AG04450 (cell line): ENCODE measurements at regions not wholly inside any gene's neighbourhood (a gene's known extent, or its start where the extent isn't known, plus 50 kb on each side); places are given as distances from the start of the nearest gene placed in this dataset.
A peak's percentile ranks its signal among the peaks of the same experiment; 100 is the strongest.

Experiments
- CTCF ChIA-PET: fragments of 300-600, 350-600 bp; formaldehyde crosslinking; extraction: SDS; loops from one replicate; lab custom pipeline; 2022; ENCODE audit warnings: antibody characterized with exemption, inconsistent platforms; lab: Charles Lee
- POLR2A ChIA-PET: fragments of 350-600 bp; formaldehyde crosslinking; extraction: SDS; loops from one replicate; lab custom pipeline; 2021; ENCODE audit warnings: antibody characterized with exemption, inconsistent platforms; lab: Yijun Ruan, JAX
- DNase-seq: peaks from one replicate; pipeline ENCODE4 v3.0.0-alpha.2; 2011; ENCODE audit warnings: low read depth, low spot score
- H3K27ac ChIP-seq: one replicate; pipeline ENCODE4 v1.5.1; 2012; ENCODE audit warnings: low read depth, low read length, control low read depth
- H3K27me3 ChIP-seq: one replicate; pipeline ENCODE4 v1.6.0; 2012; ENCODE audit warnings: low read length; ENCODE audit not compliant: control insufficient read depth, insufficient read depth
- H3K4me3 ChIP-seq: 2 replicates; pipeline ENCODE4 v1.5.1; 2011; ENCODE audit warnings: mild to moderate bottlenecking, low read depth, low read length, control low read depth
- H3K9me3 ChIP-seq: 2 replicates; pipeline ENCODE4 v1.5.1; 2012; ENCODE audit warnings: low read length; ENCODE audit not compliant: control insufficient read depth, insufficient read depth
- CTCF ChIP-seq: IDR thresholded peaks from 2 replicates; pipeline ENCODE4 v1.5.1; 2011; ENCODE audit warnings: low read depth, low read length, control low read depth, inconsistent platforms

DNA sequence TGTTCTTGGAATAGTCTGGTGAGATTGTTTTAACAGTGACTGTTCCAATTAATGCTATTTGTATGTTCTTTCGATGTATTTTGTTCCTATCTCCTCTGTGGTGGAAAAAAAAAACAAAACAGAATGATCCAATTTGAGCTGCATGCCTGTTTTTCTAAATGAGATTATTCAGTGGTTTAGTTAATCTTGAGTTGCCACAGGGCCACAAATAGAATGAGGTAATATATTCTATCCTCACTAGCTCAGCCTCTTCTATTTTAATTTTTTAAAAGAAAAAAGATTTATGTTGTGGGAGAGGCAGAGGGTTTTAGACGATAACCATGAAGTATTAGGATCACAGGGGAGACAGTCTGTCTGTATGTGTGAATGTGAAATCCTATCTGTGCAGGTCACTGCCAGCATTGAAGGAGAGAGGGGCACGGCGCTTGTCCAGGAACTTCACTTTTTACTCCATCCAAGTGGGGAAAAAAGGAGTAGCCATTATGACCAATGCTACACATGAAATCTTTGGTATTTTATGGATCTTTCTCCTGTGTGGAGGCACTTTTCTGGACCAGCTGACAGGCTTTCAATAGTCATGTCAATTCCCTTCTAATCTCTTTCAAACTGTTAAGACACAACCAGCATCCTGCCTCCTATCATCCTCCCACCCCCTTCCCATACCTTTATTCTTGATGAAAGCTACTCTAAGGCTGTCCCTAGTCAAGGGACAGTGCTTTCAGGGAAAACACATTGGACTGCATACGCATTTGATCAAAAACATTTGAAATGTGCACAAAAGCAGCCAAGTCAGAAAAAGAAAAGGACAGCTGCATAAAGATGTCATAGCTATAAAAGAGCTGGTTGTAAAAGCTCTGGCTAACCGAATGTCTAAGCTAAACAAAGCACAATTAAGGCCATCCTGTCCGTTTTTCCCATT lies 1063.8 kb upstream of the INTU start:
- H3K27ac ChIP-seq, result no peak overlapping the region
- H3K27me3 ChIP-seq, result no peaks in the 10 kb centered on the region
- no peak overlapping the region for H3K4me3 ChIP-seq
- DNase-seq, result no peak
- no peak for TF ChIP-seq CTCF
- POLR2A ChIA-PET, result no interaction called here
- CTCF ChIA-PET, result interaction anchor here (0.5 kb wide), 1 partner anchor 638 kb away, joined by 3 read pairs; no protein-coding TSS in a partner anchor
- no peaks in the 10 kb centered on the region for H3K9me3 ChIP-seq

DNA sequence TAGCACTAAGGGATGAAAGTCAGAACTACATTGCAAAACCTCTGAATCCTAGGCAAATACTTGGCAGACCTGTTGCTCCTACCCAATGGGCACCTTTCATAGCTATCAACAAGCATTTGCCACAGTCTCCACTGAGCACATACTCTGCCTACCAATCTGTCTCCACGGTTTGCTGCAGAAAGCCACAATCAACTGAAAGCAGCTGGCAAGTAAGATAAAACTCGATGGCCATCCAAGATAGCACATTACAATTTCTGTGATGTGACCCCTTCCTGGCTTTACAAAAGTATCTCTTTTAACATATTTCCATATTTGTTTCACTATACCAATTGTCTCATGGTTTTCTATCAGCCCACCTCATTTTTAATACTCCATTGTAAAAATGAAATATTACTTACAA lies 1060.5 kb upstream of the INTU start:
- no peak for TF ChIP-seq CTCF
- no peak for DNase-seq
- no peaks in the 10 kb centered on the region for H3K27me3 ChIP-seq
- ChIA-PET POLR2A (no interaction called here), CTCF (no interaction called here)
- H3K27ac ChIP-seq, result no peak overlapping the region
- H3K9me3 ChIP-seq, result no peaks in the 10 kb centered on the region
- no peak overlapping the region for H3K4me3 ChIP-seq

DNA sequence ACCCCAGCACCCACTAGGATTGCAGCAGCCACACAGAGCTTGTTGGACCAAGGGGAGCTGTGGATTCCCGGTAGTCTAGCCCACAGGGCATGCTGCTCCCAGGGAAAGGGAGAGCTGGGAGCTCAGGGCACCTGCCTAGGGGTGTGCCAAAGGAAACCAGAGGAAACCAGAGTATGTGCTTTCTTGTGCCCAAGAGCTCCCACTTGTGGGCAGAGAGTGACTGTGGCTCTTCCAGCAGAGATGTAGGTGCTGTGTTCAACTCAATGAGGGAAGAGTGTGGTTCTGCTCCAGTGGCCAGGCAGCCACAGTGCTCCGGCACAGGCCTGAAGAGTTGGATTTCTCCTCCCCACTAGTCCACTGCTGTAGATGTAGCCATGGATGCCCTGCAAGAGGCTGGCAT lies 1050.0 kb upstream of the INTU start:
- Histone ChIP-seq H3K9me3 (peaks cover 3% of the 10 kb centered on the region; the same call in 1 of the 2 replicates), H3K27me3 (no peaks in the 10 kb centered on the region), H3K27ac (no peak overlapping the region), H3K4me3 (no peak overlapping the region)
- DNase-seq, result no peak
- ChIA-PET CTCF (interaction anchor here (0.7 to 2.6 kb wide), 7 partner anchors 14 to 1270 kb away, joined by 3 to 8 read pairs (median 4); no protein-coding TSS in a partner anchor), POLR2A (no interaction called here)
- peak; percentile 32; the same call in 1 of the 2 replicates for TF ChIP-seq CTCF

DNA sequence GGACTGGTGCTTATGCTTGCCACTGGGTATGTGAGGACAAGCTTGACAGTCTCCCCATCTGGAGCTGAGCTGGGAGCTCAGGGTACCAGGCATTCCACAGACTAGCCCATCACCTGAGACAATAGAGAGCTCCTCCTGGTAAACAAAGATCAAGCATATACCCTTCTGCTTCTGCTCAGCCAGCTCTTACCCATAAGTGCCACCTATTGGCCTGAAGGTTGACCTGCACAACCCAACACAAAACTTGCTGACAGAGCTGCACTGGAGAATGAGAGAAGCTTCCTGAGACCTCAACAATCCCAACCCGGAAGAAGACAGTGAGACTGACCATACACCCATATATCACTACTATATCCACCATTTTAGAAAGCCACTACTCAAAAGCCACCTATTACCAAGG lies 1049.2 kb upstream of the INTU start:
- Histone ChIP-seq H3K4me3 (no peak overlapping the region), H3K9me3 (peaks cover 3% of the 10 kb centered on the region; the same call in 1 of the 2 replicates), H3K27ac (no peak overlapping the region), H3K27me3 (no peaks in the 10 kb centered on the region)
- no peak for DNase-seq
- CTCF ChIA-PET, result interaction anchor here (0.6 to 2.6 kb wide), 13 partner anchors 9 to 1300 kb away, joined by 3 to 8 read pairs (median 3); no protein-coding TSS in a partner anchor
- POLR2A ChIA-PET, result no interaction called here
- TF ChIP-seq CTCF, result peak; percentile 48; the same call in 1 of the 2 replicates

- DNase-seq, result no peak
These were observed 1041.2 kb upstream of the INTU start for GRCh38 chr4:126591583-126591982.

More at GRCh38 chr4:126591583-126591982, 1041.2 kb upstream of the INTU start:
- Histone ChIP-seq H3K9me3 (peaks cover 3% of the 10 kb centered on the region; the same call in 1 of the 2 replicates), H3K27me3 (no peaks in the 10 kb centered on the region), H3K4me3 (no peak overlapping the region), H3K27ac (no peak overlapping the region)
- POLR2A ChIA-PET, result no interaction called here
- CTCF ChIA-PET, result interaction anchor here (1.0 to 1.7 kb wide), 6 partner anchors 8 to 829 kb away, joined by 3 to 6 read pairs (median 6); no protein-coding TSS in a partner anchor
- no peak for TF ChIP-seq CTCF
